K562 (cell line): ENCODE measurements at regions not wholly inside any gene's neighbourhood (a gene's known extent, or its start where the extent isn't known, plus 50 kb on each side); places are given as distances from the start of the nearest gene placed in this dataset.

ENCODE experiments used
- ATAC-seq: fragments of 200-7000 bp; cut with Tn5 transposase; 3 replicates; pipeline ENCODE4 v1.9.1; 2020; ENCODE audit warnings: moderate library complexity
- BruUV-seq: library from RNA; stranded (reverse); fragments of 400-500 nt; replicated peaks from 2 replicates; lab custom pipeline; 2021; lab: Mats Ljungman, UMichigan
- CTCF ChIA-PET: fragments of 300-600 bp; formaldehyde crosslinking; extraction: SDS; loops from one replicate; lab custom pipeline; 2021; ENCODE audit warnings: low intra/inter-chr PET ratio; lab: Yijun Ruan, JAX
- POLR2A ChIA-PET: fragments of 300-600, 350-650 bp; sonication (Branson Sonifier 250); formaldehyde crosslinking; extraction: SDS; loops from one replicate; lab custom pipeline; 2021; ENCODE audit warnings: antibody characterized with exemption, inconsistent platforms; lab: Yijun Ruan, JAX
- DNase-seq, 4 experiments: peaks; one replicate each; pipeline versions ENCODE4 v3.0.0 to v3.0.0-alpha.2; 2011 to 2018; ENCODE audit warnings: low spot score in 3 of 4, mixed read lengths in 3 of 4; ENCODE audit errors: extremely low read depth in 1 of 4
- FAIRE-seq: peaks from 2 replicates; lab custom pipeline; 2011; peaks lifted over from hg19 to GRCh38; lab: Jason Lieb, UNC
- H2AFZ ChIP-seq: 2 replicates; pipeline ENCODE4 v1.6.0; 2011; ENCODE audit warnings: low read depth, low read length, control low read depth, inconsistent platforms
- H3K27ac ChIP-seq: fragments of 200-600 bp; 3 replicates; pipeline ENCODE4 v1.8.0; 2011; ENCODE audit warnings: low read depth, mild to moderate bottlenecking, control low read depth, inconsistent platforms, low read length, moderate library complexity, mixed read lengths; ENCODE audit errors: extremely low read depth
- H3K27me3 ChIP-seq, 2 experiments: fragments of 300-600 bp in 1 of 2; 2 replicates in 1 of 2; 3 replicates in 1 of 2; pipeline versions ENCODE4 v1.6.0 to v1.8.0; 2011; ENCODE audit warnings: inconsistent platforms in 2 of 2, low read length in 2 of 2, mild to moderate bottlenecking in 1 of 2, mixed read lengths in 1 of 2, moderate library complexity in 1 of 2; ENCODE audit not compliant: control insufficient read depth in 2 of 2, insufficient read depth in 2 of 2
- H3K36me3 ChIP-seq: fragments of 300-600 bp; 3 replicates; pipeline ENCODE4 v1.8.0; 2011; ENCODE audit warnings: mild to moderate bottlenecking, low read length, inconsistent platforms; ENCODE audit not compliant: control insufficient read depth, insufficient read depth
- H3K4me1 ChIP-seq, 2 experiments: fragments of 200-600 bp in 1 of 2; replicated peaks in 1 of 2; 2 replicates in 1 of 2; 3 replicates in 1 of 2; pipeline versions ENCODE4 v1.5.1 to v1.8.0; 2011; ENCODE audit warnings: inconsistent platforms in 2 of 2, low read length in 2 of 2, mild to moderate bottlenecking in 1 of 2, mixed read lengths in 1 of 2, moderate library complexity in 1 of 2; ENCODE audit not compliant: control insufficient read depth in 2 of 2, insufficient read depth in 2 of 2
- H3K4me2 ChIP-seq: 2 replicates; pipeline ENCODE4 v1.6.1; 2011; ENCODE audit warnings: low read length, control low read depth, inconsistent platforms, mixed read lengths; ENCODE audit not compliant: insufficient read depth
- H3K4me3 ChIP-seq: fragments of 200-600 bp; sonication (generic), shearing (Covaris generic); 2 replicates; pipeline ENCODE4 v1.5.1; 2016; ENCODE audit warnings: control low read depth, inconsistent platforms
- H3K79me2 ChIP-seq: fragments of 200-600 bp; 3 replicates; pipeline ENCODE4 v1.8.0; 2011; ENCODE audit warnings: low read length, inconsistent platforms; ENCODE audit not compliant: control insufficient read depth, insufficient read depth
- H3K9ac ChIP-seq, 2 experiments: 2 replicates each; pipeline versions ENCODE4 v1.6.0 to v1.6.1; 2011; ENCODE audit warnings: low read depth in 2 of 2, low read length in 2 of 2, control low read depth in 1 of 2, inconsistent platforms in 1 of 2, mild to moderate bottlenecking in 1 of 2, mixed read lengths in 1 of 2; ENCODE audit not compliant: insufficient read depth in 1 of 2
- H3K9me1 ChIP-seq: one replicate; pipeline ENCODE4 v1.6.0; 2011; ENCODE audit warnings: inconsistent platforms, mild to moderate bottlenecking, low read length, moderate library complexity; ENCODE audit not compliant: control insufficient read depth, insufficient read depth
- H3K9me3 ChIP-seq: replicated peaks from 2 replicates; pipeline ENCODE4 v1.5.1; 2011; ENCODE audit warnings: low read depth, low read length, inconsistent platforms; ENCODE audit not compliant: control insufficient read depth, insufficient read depth
- H4K20me1 ChIP-seq: replicated peaks from 2 replicates; pipeline ENCODE4 v1.6.1; 2011; ENCODE audit warnings: low read length, inconsistent platforms, mixed read lengths; ENCODE audit not compliant: control insufficient read depth, insufficient read depth
- ATF2 ChIP-seq: sonication (generic); formaldehyde crosslinking; IDR thresholded peaks from 2 replicates; pipeline ENCODE4 v1.8.1; 2022; ENCODE audit warnings: missing genetic modification reagents
- C11orf30 ChIP-seq: fragments of 450-650 bp; IDR thresholded peaks from 2 replicates; pipeline ENCODE4 v1.6.1; 2016; ENCODE audit warnings: low read depth, mild to moderate bottlenecking
- CAMTA2 ChIP-seq: fragments of 250-450 bp; sonication (Bioruptor Pico); conservative IDR thresholded peaks from 2 replicates; pipeline ENCODE4 v1.5.1; 2022
- KLF16 ChIP-seq: IDR thresholded peaks from 2 replicates; pipeline ENCODE4 v1.6.1; 2016; ENCODE audit warnings: antibody characterized with exemption
- MAFF ChIP-seq: IDR thresholded peaks from 2 replicates; pipeline ENCODE4 v1.6.1; 2012; ENCODE audit warnings: low read length, improper control_type of control experiment
- MAFG ChIP-seq: fragments of 450-650 bp; conservative IDR thresholded peaks from 2 replicates; pipeline ENCODE4 v1.6.1; 2016; ENCODE audit warnings: missing genetic modification characterization, missing compliant biosample characterization
- MAFK ChIP-seq: IDR thresholded peaks from 2 replicates; pipeline ENCODE4 v1.6.1; 2011; ENCODE audit warnings: low read length, improper control_type of control experiment
- MEF2A ChIP-seq: IDR thresholded peaks from 2 replicates; pipeline ENCODE4 v1.6.1; 2011; ENCODE audit warnings: low read depth, mild to moderate bottlenecking, low read length, moderate library complexity; ENCODE audit not compliant: control insufficient read depth
- ZNF316 ChIP-seq: fragments of 450-650 bp; IDR thresholded peaks from 2 replicates; pipeline ENCODE4 v1.6.1; 2016
- WGBS: fragments of 100-300 bp; shearing (Covaris generic); methylation state at CpG from one replicate; pipeline ENCODE4 v1.1.6; 2016; ENCODE audit warnings: low coverage, mixed read lengths; ENCODE audit not compliant: insufficient coverage; ENCODE audit errors: missing lambda C conversion rate; 5-methylcytosine and 5-hydroxymethylcytosine counted together
- in situ Hi-C: fragments of 300-500 bp; cut with MboI; formaldehyde crosslinking; loops from 4 replicates; pipeline ENCODE4 v1.15.0; 2018; ENCODE audit warnings: inconsistent platforms, mixed read lengths
- intact Hi-C: fragments of 100-400 bp; cut with micrococcal nuclease; formaldehyde crosslinking; loops from 2 replicates; pipeline ENCODE4 v1.14.2; 2022

DNA sequence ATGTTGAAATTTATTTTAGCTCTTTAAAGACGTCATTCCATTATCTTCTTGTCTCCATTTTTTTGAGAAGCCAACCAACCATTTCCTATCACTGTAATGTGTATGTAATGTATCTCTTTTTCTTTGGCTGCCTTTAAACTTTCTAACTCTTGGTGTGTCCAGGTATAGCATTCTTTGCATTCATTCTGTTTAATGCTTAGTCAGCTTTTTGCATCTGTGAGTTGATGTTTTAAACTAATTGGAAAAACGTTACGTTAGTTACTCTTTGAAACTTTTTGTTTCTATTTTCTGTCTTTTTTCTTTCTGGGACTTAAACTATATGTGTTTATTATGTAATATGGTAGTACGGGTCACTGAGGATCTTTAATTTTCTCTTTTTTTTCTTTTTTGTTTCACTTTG lies 77.4 kb upstream of the PPP1R9A start:
- FAIRE-seq: no peak
- in situ Hi-C loops (no loop called here), intact Hi-C loops (no loop called here)

More for the DNA sequence above, 77.4 kb upstream of the PPP1R9A start:
- Histone ChIP-seq H3K9me1 (no peaks in the 10 kb centered on the region), H2AFZ (no peak overlapping the region), H3K9me3 (no peaks in the 10 kb centered on the region), H4K20me1 (no peaks in the 10 kb centered on the region), H3K9ac (no peak overlapping the region), H3K79me2 (no peaks in the 10 kb centered on the region), H3K4me1 (no peaks in the 10 kb centered on the region), H3K27me3 (no peaks in the 10 kb centered on the region), H3K27ac (no peak overlapping the region)
- POLR2A ChIA-PET: no interaction called here
- BruUV-seq: no TSS peak
- DNase-seq: no peak
- peak; percentile 93 for TF ChIP-seq MAFF
- TF ChIP-seq CAMTA2: no peak
- peak; percentile 85 for TF ChIP-seq C11orf30
- no peak for TF ChIP-seq MEF2A
- TF ChIP-seq MAFK: peak; percentile 95
- no peak for TF ChIP-seq KLF16
- no peak for TF ChIP-seq ATF2 (CRISPR knock-in tag)
- peak; percentile 93 for TF ChIP-seq ZNF316
- peak; percentile 89 for TF ChIP-seq MAFG
- TF ChIP-seq, all 486 proteins: peak for 5
- WGBS: under 1% methylated on average over 4 of the region's 4 CpGs
- H3K4me3 ChIP-seq: no peak overlapping the region
- H3K36me3 ChIP-seq: no peaks in the 10 kb centered on the region
- CTCF ChIA-PET: no interaction called here
- no peak overlapping the region for H3K4me2 ChIP-seq
- ATAC-seq: no peak
